ENCODE measurements at regions not wholly inside any gene's neighbourhood (a gene's known extent, or its start where the extent isn't known, plus 50 kb on each side); places are given as distances from the start of the nearest gene placed in this dataset.

- no peak for FAIRE-seq
- H3K27me3 ChIP-seq (ENCODE audit: control insufficient read depth in 2 of 2, insufficient read depth in 2 of 2, low read length in 2 of 2), result peaks cover 0 to 5% of the 10 kb centered on the region in 2 experiments; a peak in 2 of 5 replicates
- H3K9ac ChIP-seq (ENCODE audit: insufficient read depth in 1 of 2, low read depth in 2 of 2, low read length in 2 of 2), result no peak overlapping the region
- no peak for ATAC-seq
- H3K9me1 ChIP-seq (ENCODE audit: control insufficient read depth, insufficient read depth, low read length), result no peaks in the 10 kb centered on the region
- no peaks in the 10 kb centered on the region for H3K79me2 ChIP-seq (ENCODE audit: control insufficient read depth, insufficient read depth, low read length)
- H3K4me1 ChIP-seq (replicated peaks in 1 of 2; ENCODE audit: control insufficient read depth in 2 of 2, insufficient read depth in 2 of 2, low read length in 2 of 2), result no peaks in the 10 kb centered on the region; a peak in 1 of 5 replicates
- 3% methylated on average over 18 of the region's 32 CpGs for WGBS (ENCODE audit: insufficient coverage, low coverage, missing lambda C conversion rate)
- no TSS peak for BruUV-seq (replicated peaks)
- H3K9me3 ChIP-seq (replicated peaks; ENCODE audit: control insufficient read depth, insufficient read depth, low read depth, low read length), result no peaks in the 10 kb centered on the region
- TF ChIP-seq RBM25 (IDR thresholded peaks at IDR 0.05; ENCODE audit: low read depth, low read length, severe bottlenecking), result peak; percentile 13
- TF ChIP-seq ZNF318 (IDR thresholded peaks at IDR 0.05; ENCODE audit: borderline replicate concordance in 1 of 2, low read depth in 1 of 2), result no peak
- H2AFZ ChIP-seq (ENCODE audit: low read depth, low read length), result no peak overlapping the region
- no peak overlapping the region for H3K4me2 ChIP-seq (ENCODE audit: insufficient read depth, low read length)
- POLR2A ChIA-PET, result interaction anchor here (0.6 kb wide), 1 partner anchor 662 kb away, joined by 3 read pairs; no protein-coding TSS in a partner anchor
- DNase-seq (ENCODE audit: extremely low read depth in 1 of 4, low spot score in 3 of 4), result peak in 2 of 4 experiments; percentile 3
- no peak overlapping the region for H3K27ac ChIP-seq (ENCODE audit: extremely low read depth, low read depth, low read length)
- in situ Hi-C loops (cut with MboI) (no loop called here), intact Hi-C loops (cut with micrococcal nuclease) (loop anchor here (5.0 kb wide), 1 partner anchor 182 kb away; no protein-coding TSS in a partner anchor)
- no peaks in the 10 kb centered on the region for H3K36me3 ChIP-seq (ENCODE audit: control insufficient read depth, insufficient read depth, low read length)
- H4K20me1 ChIP-seq (replicated peaks; ENCODE audit: control insufficient read depth, insufficient read depth, low read length), result no peaks in the 10 kb centered on the region
- H3K4me3 ChIP-seq, result no peak overlapping the region
- CTCF ChIA-PET (ENCODE audit: low intra/inter-chr PET ratio), result no interaction called here
Observed at GRCh38 chr4:8939840-8940742, 68.5 kb upstream of the HMX1 start.

All from K562 (cell line).